ENCODE measurements at regions not wholly inside any gene's neighbourhood (a gene's known extent, or its start where the extent isn't known, plus 50 kb on each side); places are given as distances from the start of the nearest gene placed in this dataset.

DNA sequence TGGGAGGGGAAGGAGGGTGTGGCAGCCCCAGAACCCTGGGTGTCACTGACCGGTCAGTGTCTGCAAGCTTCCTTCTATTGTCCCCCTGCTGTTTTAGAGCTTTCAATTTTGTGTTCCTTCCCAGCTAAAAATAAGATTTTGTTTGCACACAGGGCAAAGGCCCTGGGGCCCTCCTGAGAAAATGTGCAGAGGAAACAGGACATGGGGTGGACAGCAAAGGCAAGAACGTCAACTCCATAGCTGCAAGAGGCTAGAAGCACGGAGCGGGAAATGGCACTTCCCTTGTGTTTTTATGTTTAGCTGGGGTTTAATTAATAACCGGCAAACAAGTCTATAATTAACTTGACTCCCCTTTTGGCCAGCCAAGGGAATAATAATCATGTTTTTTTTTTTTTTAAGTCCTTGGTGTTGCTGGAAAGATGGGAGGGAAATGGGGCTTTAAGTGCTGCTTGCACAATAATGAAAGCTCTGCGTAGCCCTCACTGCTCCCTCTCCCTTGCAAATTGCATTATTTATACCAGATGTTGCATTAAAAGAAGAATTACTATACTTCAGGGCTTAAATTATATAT is 261.4 kb upstream of the USP24 start:
- TF ChIP-seq POLR2AphosphoS5 (IDR thresholded peaks at IDR 0.05; ENCODE audit: borderline replicate concordance, low read depth, low read length) = no peak
- TF ChIP-seq EZH2 (IDR thresholded peaks at IDR 0.05) = no peak
- TF ChIP-seq FOXP2 (optimal IDR thresholded peaks at IDR 0.05; ENCODE audit: control extremely low read depth, extremely low read length, insufficient read depth) = no peak
